RKO (cell line): ENCODE measurements at regions not wholly inside any gene's neighbourhood (a gene's known extent, or its start where the extent isn't known, plus 50 kb on each side); places are given as distances from the start of the nearest gene placed in this dataset.
"Not testable (repeated sequence)": the region's sequence is repeated elsewhere in the genome, so short reads cannot be mapped to it uniquely, and the experiment has no call there.

Experiments used
- DNase-seq: peaks from one replicate; pipeline ENCODE4 v3.0.0-alpha.2; 2016; ENCODE audit warnings: low spot score

DNA sequence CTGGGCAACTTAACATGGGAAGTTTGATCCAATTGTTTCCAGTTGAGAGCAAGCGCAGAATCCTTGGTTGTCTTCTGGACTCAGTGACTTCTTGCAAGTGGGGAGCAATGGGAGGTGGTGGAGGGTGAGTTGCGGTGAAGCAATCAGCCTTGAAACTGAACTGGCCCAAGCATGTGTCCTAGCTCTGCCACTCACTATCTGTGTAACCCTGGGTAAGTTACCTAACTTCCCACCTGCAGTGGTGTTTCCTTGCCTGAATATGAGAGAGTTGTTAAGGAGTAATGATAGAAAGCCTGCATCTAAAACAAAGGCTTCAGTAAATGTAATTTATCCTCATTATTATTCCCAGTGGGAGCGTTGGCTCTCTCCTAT, 132.5 kb upstream of the NFIA start:
- DNase-seq: no peak

DNA sequence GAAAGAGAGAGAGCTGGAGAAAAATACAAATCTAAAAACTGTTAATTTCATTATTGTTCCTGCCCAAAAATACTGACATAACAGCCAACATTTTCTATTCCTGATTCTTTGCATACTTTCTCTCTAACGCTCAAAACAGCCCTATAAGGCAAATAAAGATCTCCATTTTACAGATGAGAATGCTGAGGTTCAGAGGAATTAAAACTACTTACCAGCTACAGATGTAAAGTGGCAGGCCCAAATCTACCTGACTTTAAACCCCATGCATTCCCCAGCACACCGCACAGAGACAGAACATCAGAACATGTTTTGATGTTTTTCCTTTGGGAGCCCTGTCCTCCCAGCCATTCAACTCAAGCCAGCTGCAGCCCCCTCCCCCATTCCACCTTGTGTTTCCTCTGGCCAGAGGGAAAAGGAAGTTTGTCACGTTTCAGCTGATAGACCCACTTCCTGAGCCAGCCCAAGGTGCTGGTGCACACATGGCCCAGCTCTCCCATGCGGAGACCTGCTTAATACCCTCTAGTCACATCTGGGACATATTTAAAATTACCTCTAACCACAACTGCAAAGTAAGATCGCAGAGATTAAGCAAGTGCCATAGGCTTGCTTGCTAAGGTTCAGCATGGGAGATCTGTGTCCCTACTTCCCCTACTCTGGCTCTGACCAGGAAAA, 133.1 kb upstream of the NFIA start:
- DNase-seq: no peak

DNA sequence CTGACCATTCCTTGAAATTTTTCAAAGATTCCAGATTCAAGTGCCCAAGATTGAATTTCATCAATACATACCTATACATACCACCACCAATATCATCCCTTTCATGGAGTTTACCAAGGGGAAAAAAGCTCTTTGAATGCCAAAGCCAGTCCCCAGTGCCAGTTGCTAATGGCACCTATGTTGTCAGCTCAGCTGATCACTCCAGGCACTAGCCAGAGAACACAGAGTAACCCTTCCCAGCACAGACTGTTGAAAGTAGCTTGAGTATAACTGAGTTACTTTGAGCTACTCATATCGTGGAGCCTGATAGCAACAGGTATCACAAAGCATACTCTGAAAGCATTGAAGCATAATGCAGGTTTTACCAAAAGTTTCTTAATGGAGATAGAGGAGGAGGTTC, 133.9 kb upstream of the NFIA start:
- DNase-seq: no peak

DNA sequence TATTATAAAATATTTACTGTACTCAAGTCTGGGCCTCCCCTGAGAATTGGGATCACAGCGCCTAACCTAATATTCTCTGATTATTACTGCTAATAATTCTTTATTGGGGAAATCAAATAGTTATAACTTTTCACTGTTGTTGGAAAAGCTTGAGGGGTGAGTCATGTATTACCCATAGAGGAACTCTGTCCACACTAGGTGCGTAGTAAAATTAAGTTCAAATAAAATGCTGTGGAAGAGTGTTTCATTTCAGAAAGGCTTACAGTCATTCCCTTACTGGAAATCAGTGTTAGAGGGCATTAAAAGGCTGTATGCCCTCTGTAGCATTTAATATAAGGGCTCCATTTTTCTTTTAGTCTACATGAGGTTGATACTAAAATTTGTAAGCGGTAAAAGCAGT, 135.0 kb upstream of the NFIA start:
- no peak for DNase-seq

DNA sequence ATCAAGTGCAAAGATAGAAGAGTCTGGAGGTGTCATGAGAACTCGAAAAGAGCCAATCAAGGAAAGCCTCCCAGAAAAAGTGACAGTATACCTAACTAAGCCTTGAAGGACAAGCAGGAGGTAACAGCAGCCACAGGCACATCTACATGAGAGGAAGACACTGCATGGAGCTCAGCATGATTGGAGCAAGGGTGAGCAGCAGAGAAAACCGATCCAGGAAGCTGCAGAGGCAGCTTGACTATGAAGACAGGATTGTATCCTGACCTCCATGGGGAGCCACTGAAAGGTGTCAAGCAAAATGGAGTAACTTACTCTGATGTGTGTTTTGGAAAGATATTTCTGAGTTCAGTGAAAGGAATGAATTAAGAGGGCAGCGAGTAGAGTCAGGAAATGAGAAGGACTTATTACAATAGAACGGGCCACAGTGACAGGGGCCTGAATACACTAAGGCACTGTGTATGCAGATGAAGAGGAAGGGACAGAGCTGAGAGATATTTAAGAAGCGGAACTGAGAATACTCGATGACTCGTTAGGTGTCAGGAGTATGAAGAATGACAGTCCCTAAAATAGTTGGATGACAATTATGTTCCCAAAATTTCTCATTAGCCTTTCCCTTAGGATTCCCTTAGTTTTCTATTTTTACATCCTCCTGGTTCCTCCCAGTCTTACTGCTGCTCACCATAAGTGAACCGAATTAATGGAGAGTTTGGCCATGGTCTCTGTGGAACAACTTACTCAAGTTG, 139.3 kb upstream of the NFIA start:
- peak; percentile 11 for DNase-seq

DNA sequence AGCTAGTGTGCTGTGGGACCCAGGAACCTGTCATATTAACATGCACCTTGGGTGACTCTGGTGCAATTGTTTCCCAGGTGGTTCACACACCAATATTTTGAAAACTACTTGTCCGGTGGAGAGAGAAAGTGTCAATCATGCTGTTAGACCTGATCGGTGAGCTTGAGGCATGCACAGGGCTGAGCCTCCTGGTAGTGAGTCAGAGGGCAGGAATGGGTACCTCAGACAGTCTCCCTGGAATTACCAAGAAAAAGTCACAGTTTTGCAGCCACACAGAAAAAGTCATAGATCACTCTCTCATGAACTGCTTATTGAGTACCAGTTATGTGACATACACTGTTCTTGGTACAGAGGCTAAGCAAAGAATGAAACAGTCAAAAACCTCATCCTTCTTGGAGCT, 140.1 kb upstream of the NFIA start:
- DNase-seq: no peak

DNA sequence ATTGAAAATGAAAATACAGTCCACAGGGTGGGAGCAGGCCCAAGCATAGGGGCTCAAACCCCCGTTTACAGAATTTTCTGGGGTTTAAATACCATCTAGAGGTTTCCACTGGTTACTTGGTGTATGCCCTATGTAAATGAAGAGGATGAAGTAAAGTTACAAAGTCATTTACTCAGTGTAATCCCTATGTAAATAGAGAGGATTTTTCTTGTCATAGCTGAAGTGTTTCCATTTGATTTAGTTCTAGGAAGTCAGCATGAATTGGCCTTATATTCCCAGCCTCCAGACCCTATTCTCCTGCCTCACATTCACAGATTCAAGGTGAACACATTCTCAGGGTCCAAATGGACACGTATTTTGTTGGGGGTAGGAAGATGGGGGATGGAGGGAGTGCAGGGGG, 141.7 kb upstream of the NFIA start:
- not testable (repeated sequence) for DNase-seq

DNA sequence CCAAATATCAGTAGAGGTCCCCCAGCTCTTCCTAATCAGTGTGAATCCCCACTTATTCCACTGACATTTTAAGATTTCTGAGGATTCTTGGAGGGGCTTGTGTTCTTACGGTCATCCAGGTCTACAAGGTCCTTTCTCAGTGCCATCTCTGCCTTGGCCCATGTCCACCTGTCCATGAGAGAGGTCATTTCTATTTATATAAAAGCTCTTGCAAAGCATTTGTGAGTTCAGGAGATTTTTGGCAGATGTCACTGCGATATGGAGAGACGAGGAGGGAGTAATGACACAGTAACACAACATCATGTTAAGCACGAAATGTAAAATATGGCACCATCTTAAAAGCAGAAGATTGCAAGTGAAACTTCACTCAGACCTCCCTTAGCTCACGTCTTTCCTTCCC, 144.6 kb upstream of the NFIA start:
- no peak for DNase-seq

DNA sequence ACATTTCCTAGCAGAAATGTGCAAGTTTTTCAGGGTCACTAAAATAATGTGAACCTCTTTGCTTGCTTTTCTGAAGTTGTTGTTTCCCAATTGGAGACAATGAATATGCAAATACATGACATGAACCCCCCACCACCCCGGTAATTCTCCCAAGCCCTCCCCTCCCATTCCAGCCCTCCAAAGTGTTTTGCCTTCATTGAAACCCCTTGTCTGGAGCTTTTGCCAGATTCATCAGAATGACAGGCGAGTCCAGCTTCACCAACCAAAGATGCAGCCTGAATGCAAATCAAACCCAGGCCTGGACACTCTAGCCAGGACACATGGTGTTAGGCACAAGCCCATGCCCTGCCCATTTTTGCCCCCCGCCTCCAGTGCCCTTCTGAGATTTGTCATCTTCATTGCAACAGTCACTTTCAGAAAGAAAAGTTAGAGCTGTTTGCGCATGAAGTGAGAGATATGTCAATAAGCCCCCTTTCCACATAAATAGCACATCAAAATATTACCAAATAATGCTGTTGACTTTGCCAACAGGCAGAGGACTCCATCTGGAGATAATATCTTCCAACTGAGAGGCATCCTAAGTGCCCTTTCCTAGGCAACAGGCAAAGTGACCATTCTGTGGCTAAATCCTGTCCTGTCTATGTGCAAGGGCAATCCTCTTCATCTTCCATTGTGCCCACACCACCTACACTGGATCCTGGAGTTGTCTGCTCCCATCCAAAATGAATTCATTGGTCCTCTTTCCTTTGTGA, 145.6 kb upstream of the NFIA start:
- no peak for DNase-seq

DNA sequence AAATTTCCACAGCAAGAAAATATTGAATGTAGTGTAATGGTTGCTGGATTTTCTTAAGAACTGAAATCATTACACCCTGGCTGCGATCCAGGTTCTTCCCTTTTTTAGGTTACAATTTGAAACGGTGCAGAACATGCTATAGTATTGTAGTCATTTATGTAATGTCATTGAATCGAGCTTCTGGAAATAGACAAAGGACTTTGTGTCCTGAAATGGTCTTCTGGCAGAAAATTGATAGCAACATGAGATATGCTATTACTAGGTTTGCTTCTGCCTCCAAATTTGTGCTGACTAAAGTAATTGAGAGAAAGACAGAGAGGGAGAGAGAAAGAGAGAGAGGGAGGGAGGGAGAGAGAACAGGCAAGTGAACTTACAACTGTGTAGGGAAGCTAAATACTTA, 146.2 kb upstream of the NFIA start:
- DNase-seq: no peak

DNA sequence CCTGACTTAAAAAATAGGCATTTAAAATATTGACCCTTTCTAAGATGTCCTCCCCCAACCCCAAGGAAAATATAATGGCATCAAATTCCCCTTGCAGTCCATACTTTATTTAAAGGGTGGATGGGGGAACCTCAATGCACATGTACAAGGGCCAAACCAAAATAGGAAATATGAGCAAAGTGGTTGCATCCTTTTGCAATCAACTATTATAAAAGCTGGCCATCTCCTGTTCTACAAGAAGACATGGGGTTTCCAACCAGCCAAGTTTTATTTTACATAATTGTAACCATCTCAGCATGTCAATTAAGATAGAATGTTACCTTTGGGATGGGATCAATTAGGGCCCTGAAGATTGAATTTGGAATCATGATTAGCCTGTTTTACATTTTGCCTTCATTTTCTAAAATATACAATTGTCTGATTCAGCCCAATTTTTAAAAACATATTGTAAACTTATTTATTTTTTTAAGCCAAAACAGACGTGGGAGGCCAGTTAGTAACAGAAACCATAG, 146.7 kb upstream of the NFIA start:
- no peak for DNase-seq

DNA sequence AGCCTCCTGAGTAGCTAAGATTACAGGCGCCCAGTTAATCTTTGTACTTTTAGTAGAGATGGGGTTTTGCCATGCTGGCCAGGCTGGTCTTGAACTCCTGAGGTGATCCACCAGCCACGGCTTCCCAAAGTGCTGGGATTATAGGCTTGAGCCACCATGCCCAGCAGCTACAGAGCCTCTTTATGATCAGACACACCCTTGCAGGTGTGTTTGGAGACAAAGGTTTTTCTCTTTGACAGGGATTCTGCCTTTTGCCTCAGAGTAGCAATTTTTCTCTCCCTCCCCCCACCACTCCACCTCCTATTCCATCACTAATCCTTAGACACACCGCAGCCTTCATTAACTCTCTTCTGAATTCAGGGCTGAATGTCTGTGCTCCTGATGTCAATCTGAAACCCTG, 152.2 kb upstream of the NFIA start:
- DNase-seq: no peak

DNA sequence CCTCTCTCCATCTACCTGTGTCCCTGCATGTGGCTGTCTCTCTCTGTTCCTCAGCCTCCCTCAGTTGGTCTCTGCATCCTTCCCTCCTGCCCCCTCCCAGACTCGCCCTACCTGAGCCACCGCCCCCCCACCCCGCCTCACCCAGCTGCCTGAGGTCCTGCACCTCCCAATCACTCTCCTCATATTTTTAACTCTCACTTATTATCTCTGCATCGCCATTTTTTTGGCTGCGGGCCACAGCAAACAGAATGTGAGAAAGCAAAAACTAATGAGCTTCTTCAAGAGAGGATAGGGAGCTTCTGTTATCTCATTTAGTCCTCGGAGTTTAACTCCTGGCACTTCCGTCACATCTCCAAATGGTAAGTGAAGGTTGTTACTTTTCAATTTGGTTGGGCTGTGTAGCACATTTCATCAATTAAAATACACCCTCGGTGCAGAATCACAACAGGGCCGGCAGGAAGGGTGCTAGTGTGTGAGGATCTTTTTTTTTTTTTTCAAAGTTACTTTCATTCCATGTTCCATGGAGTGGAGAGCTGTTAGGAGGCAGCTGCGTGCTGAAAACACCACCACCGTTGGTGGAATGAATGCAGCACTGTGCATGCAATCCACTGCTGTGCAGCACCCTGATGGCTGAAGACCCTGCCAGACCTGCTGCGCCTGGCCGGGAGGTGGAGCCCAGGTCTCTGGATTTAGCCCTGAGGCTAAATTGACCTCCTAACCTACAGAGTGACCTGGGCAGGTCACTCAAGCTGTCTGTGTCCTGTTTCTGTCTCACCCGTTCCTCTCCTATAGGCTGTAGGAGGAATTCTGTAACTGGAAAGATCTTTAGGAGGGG, 157.2 kb upstream of the NFIA start:
- no peak for DNase-seq

DNA sequence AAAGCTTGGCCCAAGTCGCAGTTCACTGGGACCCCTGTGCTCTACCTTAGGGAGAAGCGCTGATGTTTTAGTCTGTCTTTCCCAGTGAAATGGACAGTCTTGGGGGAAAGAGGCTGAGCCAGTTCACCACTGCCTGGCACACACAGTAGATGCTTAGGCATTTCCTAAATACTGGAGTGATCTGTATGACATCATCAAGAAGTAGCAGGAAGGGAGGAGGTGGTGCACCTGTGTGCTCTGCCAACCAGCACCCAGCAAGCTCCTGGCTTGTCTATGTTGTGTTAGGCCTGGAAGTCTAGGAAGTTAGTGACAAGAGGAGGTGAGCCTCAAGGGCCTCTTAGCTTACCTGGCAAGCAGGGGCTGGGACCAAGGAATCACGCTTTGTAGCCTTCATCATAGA, 158.2 kb upstream of the NFIA start:
- DNase-seq: no peak

DNA sequence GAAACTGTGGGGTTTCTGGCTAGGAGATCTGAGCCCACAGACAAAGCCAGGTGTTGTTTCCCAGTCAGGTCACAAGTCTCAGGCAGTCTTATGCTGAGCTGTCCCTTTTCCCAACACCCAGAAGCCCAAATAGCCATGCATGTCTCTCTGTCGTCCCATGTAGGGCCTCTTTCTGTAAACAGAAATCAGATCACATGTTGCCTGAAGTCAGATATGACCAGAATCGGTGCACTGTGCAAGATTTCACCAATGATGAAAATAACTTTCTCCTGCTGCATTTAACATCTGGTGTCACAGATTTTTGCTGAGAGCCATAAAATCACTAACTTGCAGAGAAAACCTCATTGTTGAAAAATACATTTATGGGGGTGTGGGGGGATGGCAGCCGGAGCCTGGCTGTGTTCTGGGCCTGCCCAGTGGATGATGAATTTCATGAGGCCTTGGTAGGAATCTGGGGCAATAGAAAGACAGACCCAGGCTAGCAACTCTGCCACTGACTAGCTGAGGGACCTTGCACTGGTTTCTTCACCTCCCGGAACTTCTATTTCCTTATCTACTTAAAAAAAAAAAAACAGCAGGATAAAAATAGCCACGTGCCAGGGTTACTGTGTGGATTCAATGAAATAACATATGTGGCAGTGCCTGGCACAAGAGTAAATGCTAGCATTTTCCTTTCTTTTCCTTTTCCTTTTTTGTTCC, 158.8 kb upstream of the NFIA start:
- no peak for DNase-seq

DNA sequence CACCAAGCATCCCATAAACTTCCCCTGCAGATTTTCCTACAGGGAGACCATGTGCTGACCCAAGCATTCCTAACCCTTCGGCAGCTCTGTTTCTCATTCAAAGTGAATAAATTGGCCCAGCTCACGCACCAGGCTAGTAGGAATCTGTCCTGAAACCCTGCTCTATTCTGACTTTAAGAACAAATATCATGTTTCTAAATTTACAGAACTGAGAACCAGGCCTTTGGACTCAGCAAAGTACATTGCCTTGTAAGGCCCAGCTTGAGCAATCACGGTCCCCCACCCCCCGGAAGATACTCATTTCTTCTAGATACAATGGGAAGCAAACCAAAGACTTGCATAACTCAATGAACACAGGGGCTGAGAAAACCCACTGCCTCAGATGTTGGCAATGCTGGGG, 160.1 kb upstream of the NFIA start:
- DNase-seq: no peak

DNA sequence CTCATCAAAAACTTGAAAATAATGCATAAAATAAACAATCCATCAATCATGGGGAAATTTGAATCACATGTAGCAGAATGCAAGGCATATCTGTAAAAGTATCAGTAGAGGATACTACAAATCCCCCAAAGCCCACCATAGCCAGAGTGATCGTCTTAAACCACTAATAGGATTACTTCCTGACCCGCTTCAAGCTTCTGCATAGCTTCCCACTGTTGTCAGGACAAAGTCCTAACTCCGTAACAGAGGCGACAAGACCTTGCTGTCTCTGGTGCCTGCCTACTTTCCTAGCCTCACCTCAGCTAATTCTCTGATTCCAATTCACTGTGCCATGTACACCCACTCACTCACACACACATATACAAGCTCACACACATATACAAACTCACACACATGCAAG, 161.2 kb upstream of the NFIA start:
- no peak for DNase-seq

DNA sequence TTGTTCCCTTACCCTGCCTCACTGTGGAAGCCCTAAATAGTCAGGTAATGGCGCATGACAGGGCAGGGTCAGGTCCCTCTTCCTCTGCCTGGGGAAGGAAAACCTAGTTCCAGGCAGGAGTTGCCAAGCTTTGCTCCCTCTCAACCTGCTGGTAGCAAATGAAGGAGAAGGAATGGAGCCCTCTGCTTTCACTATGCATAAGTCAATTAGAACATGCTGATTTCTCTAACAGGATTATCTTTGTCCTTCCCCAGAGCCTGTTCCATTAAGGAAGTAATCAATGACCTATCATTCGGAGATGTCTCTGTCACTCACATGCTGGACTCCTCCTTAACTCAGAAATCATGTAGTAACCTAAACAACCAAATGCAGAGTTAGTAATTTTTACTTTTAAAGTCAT, 161.8 kb upstream of the NFIA start:
- DNase-seq: no peak

DNA sequence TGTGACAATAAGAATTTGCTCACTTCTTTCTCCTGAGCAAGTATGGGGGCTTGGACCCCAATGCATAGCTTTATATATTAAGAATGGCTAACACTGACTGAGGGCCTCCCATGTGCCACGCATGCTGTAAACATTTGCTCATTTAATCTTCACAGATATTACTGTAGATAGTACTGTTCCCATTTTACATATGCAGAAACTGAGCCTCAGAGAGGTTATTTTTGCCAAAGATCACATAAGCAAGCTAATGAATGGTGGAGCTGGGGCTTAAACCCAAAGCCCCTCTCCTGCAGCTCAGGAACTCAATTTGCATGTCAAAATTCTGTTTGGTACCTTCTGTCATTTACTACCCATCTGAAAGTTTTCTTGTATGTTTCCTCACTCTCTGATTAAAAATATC, 163.5 kb upstream of the NFIA start:
- DNase-seq: no peak

DNA sequence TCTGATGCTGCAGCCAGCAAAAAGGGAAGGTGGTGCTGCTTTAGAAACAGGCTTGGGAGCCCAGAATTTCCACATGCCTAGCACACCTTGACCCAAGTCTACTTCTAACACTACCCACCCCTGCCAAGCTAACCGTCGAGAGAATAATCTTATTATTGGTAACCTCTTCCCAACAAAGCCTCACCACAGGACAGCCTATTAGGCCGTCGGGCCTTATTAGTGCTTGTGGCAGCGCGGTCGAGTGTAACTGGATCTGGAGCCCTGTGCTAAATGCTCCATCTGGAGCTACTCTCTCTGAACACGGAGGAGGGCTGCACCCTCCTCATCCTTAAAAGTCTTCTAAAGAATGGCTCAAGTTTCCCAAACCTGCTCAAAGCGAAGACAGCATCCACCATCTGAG, 165.5 kb upstream of the NFIA start:
- no peak for DNase-seq

DNA sequence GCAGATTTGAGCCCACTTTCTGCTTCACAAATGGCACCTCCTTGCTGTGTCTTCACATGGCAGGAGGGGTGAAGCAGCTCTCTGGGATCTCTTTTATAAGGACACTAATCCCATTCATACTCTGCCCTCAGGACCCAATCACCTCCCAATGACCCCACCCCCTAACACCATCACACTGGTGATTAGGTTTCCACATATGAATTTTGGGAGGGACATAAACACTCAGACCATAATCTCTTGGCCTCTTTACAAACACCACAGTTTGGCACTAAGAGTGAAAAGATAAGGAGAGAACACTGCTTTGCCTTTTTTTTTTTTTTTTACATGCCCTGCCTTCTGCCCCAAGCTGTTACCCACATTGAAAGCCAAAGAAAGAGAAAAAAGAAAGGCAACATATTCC, 166.2 kb upstream of the NFIA start:
- no peak for DNase-seq

DNA sequence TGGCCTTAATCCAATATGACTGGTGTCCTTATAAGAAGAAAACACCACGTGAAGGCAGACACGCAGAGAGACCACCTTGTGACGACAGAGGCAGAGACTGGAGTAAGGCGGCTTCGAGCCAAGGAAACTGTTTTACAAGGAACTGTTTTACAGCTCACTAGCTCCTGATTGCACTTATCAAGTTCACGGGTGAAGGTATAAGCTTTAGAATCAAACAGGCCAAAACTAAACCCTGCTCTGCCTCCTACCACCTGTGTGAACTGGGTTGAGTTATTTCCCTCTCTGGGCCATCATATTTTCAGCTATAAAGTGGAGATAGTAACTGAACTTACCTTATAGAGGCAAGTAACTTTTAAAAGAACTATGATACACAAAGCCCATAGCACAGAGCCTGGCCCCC, 166.9 kb upstream of the NFIA start:
- no peak for DNase-seq
